Heart left ventricle (tissue), 16 donors: ENCODE measurements at regions not wholly inside any gene's neighbourhood (a gene's known extent, or its start where the extent isn't known, plus 50 kb on each side); places are given as distances from the start of the nearest gene placed in this dataset.

Experiments
- ATAC-seq, 4 donors: fragments of 200-7000 bp; cut with Tn5 transposase; one replicate each; pipeline ENCODE4 v1.9.1; 2020 to 2022; ENCODE audit warnings: moderate library complexity in 4 of 4, mild to moderate bottlenecking in 3 of 4, moderate number of reproducible peaks in 1 of 4
- DNase-seq, 5 donors: peaks; one replicate each; pipeline ENCODE4 v3.0.0-alpha.2; 2020
- H3K27ac ChIP-seq, 12 donors: fragments of 200-600 bp; sonication (generic) in 4 of 12; one replicate each; pipeline versions ENCODE4 v1.5.0 to v1.8.0; 2016 to 2022; ENCODE audit warnings: mild to moderate bottlenecking in 2 of 12
- H3K27me3 ChIP-seq, 9 donors: fragments of 200-600 bp; sonication (generic) in 2 of 9; one replicate each; pipeline versions ENCODE4 v1.5.1 to v1.8.0; 2016 to 2022; ENCODE audit warnings: mild to moderate bottlenecking in 3 of 9
- H3K36me3 ChIP-seq, 9 donors: fragments of 200-600 bp; sonication (generic) in 2 of 9; one replicate each; pipeline versions ENCODE4 v1.5.0 to v1.8.0; 2018 to 2022; ENCODE audit warnings: mild to moderate bottlenecking in 2 of 9
- H3K4me1 ChIP-seq, 12 donors: fragments of 200-600 bp; sonication (generic) in 4 of 12; one replicate each; pipeline versions ENCODE4 v1.5.0 to v1.8.0; 2016 to 2022; ENCODE audit warnings: mild to moderate bottlenecking in 3 of 12
- H3K4me3 ChIP-seq, 12 donors: fragments of 200-600 bp; sonication (generic) in 4 of 12; one replicate each; pipeline versions ENCODE4 v1.5.0 to v1.8.0; 2017 to 2022; ENCODE audit warnings: mild to moderate bottlenecking in 9 of 12, moderate library complexity in 4 of 12
- H3K9me3 ChIP-seq, 12 donors: fragments of 200-600 bp; sonication (generic) in 4 of 12; one replicate each; pipeline versions ENCODE4 v1.5.0 to v1.8.0; 2016 to 2022; ENCODE audit warnings: mild to moderate bottlenecking in 1 of 12
- CTCF ChIP-seq, 12 donors: fragments of 200-600 bp; sonication (generic) in 4 of 12; IDR thresholded peaks; one replicate each; pipeline versions ENCODE4 v1.5.0 to v1.8.0; 2018 to 2022; ENCODE audit warnings: antibody characterized with exemption in 12 of 12, mild to moderate bottlenecking in 5 of 12
- POLR2A ChIP-seq, 2 donors: fragments of 450-650 bp; IDR thresholded peaks; one replicate each; pipeline ENCODE4 v1.6.1; 2017; ENCODE audit warnings: antibody characterized with exemption in 2 of 2, mild to moderate bottlenecking in 2 of 2, moderate library complexity in 2 of 2
- WGBS, 4 donors: extraction: QIAGEN DNeasy Blood & Tissue Kit in 2 of 4; methylation state at CpG; one replicate each; pipeline versions ENCODE4 v1.1.5 to v1.1.7; 2013 to 2018; 5-methylcytosine and 5-hydroxymethylcytosine counted together
- intact Hi-C, 10 donors: fragments of 100-400 bp; cut with DNase I; formaldehyde crosslinking; loops; one replicate each; pipeline versions ENCODE4 v1.11.1 to v1.14.2; 2022
- donor health status: ischemic (EF 13 %, LVEDD 7.1; RV severe dilation, severe dysfunction).
- donor health status: healthy with polysubstance abuse.
- donor health status: DM: no; HTN: yes; CAD: no.
- donor health status: DM: no; HTN: no; CAD: no.
- donor health status: ischemic (EF 25% LVEDD 6.9; RV normal size, moderate dysfunction).
- donor health status: ischemic (EF 25% LVEDD 5.7; RV mildly dilated, moderate dysfunction).
- donor health status: healthy.
- donor health status: DM: yes; HTN: yes; CAD: no.
- donor health status: ischemic (EF 35%, LVEDD 5.7; RV mildly dilated, moderate dysfunction).
- donor health status: nonischemic (EF 11% LVEDD 7.7; RV severe dilation, severe dysfunction).
- donor health status: DM: yes; HTN: yes; CAD: no.
- donor health status: PGD.
- donor health status: ischemic (EF 29% LVEDD 5.4; RV normal size, mild dysfunction).
- donor health status: nonischemic (EF 23%, LVEDD 6.1; RV moderate dilation, normal function).

- intact Hi-C loops = no loop called here
- TF ChIP-seq POLR2A (IDR thresholded peaks at IDR 0.05) = no peak
- TF ChIP-seq CTCF (IDR thresholded peaks at IDR 0.05) = no peak
- H3K36me3 ChIP-seq = no peaks in the 10 kb centered on the region
Measured at GRCh38 chr2:76257802-76258201, 547.1 kb upstream of the GCFC2 start.

GRCh38 chr2:76256458-76257088 lies 545.9 kb upstream of the GCFC2 start:
- intact Hi-C loops = no loop called here
- Histone ChIP-seq H3K27ac (no peak overlapping the region), H3K9me3 (no peaks in the 10 kb centered on the region), H3K4me3 (no peak overlapping the region), H3K27me3 (no peaks in the 10 kb centered on the region), H3K36me3 (no peaks in the 10 kb centered on the region), H3K4me1 (no peaks in the 10 kb centered on the region)
- WGBS, 4 donors = 47 to 55% (median 50%) methylated on average over 3 of the region's 3 CpGs
- DNase-seq (no peak), ATAC-seq (no peak)
- TF ChIP-seq POLR2A (IDR thresholded peaks at IDR 0.05) (no peak), CTCF (IDR thresholded peaks at IDR 0.05) (no peak)

More at GRCh38 chr2:76257802-76258201, 547.1 kb upstream of the GCFC2 start:
- Histone ChIP-seq H3K4me3 (no peak overlapping the region), H3K9me3 (no peaks in the 10 kb centered on the region), H3K4me1 (no peaks in the 10 kb centered on the region), H3K27me3 (no peaks in the 10 kb centered on the region), H3K27ac (no peak overlapping the region)
- DNase-seq (no peak), ATAC-seq (no peak)

- Histone ChIP-seq H3K36me3 (no peaks in the 10 kb centered on the region), H3K9me3 (no peaks in the 10 kb centered on the region), H3K27me3 (no peaks in the 10 kb centered on the region), H3K4me1 (no peaks in the 10 kb centered on the region), H3K27ac (no peak overlapping the region), H3K4me3 (no peak overlapping the region)
- ATAC-seq = no peak
- 30 to 48% (median 41%) methylated on average over 1 of the region's 1 CpG for WGBS, 4 donors
- intact Hi-C loops = no loop called here
- no peak for TF ChIP-seq CTCF (IDR thresholded peaks at IDR 0.05)
- no peak for TF ChIP-seq POLR2A (IDR thresholded peaks at IDR 0.05)
- no peak for DNase-seq
Measured at GRCh38 chr2:76252704-76253103, 542.0 kb upstream of the GCFC2 start.

- H3K27ac ChIP-seq = no peak overlapping the region
- DNase-seq = no peak
- no peak overlapping the region for H3K4me3 ChIP-seq
- H3K9me3 ChIP-seq = peaks cover 0 to 6% (median 0%) of the 10 kb centered on the region in 12 donors
- H3K27me3 ChIP-seq = no peaks in the 10 kb centered on the region
- ATAC-seq = no peak
- WGBS, 4 donors = 69 to 83% (median 74%) methylated on average over 2 of the region's 2 CpGs
- no peaks in the 10 kb centered on the region for H3K36me3 ChIP-seq
- no peaks in the 10 kb centered on the region for H3K4me1 ChIP-seq
- intact Hi-C loops = no loop called here
- TF ChIP-seq POLR2A (IDR thresholded peaks at IDR 0.05) (no peak), CTCF (IDR thresholded peaks at IDR 0.05) (no peak)
Measured at GRCh38 chr2:76251342-76251741, 540.6 kb upstream of the GCFC2 start.
